BJ (cell line): ENCODE measurements at regions not wholly inside any gene's neighbourhood (a gene's known extent, or its start where the extent isn't known, plus 50 kb on each side); places are given as distances from the start of the nearest gene placed in this dataset.

Experiments
- CTCF ChIA-PET: fragments of 350-600 bp; formaldehyde crosslinking; extraction: SDS; loops from one replicate; lab custom pipeline; 2021; ENCODE audit warnings: antibody characterized with exemption, inconsistent platforms; lab: Yijun Ruan, JAX
- POLR2A ChIA-PET: fragments of 300-600 bp; sonication (Branson Sonifier 250); formaldehyde crosslinking; extraction: SDS; loops from one replicate; lab custom pipeline; 2021; ENCODE audit warnings: antibody characterized with exemption; lab: Charles Lee
- DNase-seq: peaks from one replicate; pipeline ENCODE4 v3.0.0-alpha.2; 2011; ENCODE audit warnings: low read depth
- H3K27me3 ChIP-seq: 2 replicates; pipeline ENCODE4 v1.6.0; 2011; ENCODE audit warnings: low read length; ENCODE audit not compliant: control insufficient read depth, insufficient read depth
- H3K36me3 ChIP-seq: 2 replicates; pipeline ENCODE4 v1.5.1; 2011; ENCODE audit warnings: low read length; ENCODE audit not compliant: control insufficient read depth, insufficient read depth
- H3K4me3 ChIP-seq: 2 replicates; pipeline ENCODE4 v1.5.1; 2011; ENCODE audit warnings: low read depth, mild to moderate bottlenecking, control low read depth, low read length
- CTCF ChIP-seq: IDR thresholded peaks from 2 replicates; pipeline ENCODE4 v1.5.1; 2011; ENCODE audit warnings: low read depth, mild to moderate bottlenecking, control low read depth, inconsistent platforms, low read length, moderate library complexity; ENCODE audit not compliant: insufficient read depth

- CTCF ChIA-PET, result no interaction called here
Observed at GRCh38 chr10:47091421-47091820, 180.2 kb downstream of the PTPN20 start.

GRCh38 chr10:47092376-47092775 is 181.1 kb downstream of the PTPN20 start:
- TF ChIP-seq CTCF, result no peak
- CTCF ChIA-PET, result interaction anchor here (0.9 kb wide), 1 partner anchor 9 kb away, joined by 4 read pairs; no protein-coding TSS in a partner anchor
- Histone ChIP-seq H3K27me3 (peaks cover 2% of the 10 kb centered on the region; the same call in 1 of the 2 replicates), H3K4me3 (no peak overlapping the region), H3K36me3 (no peaks in the 10 kb centered on the region)
- DNase-seq, result no peak
- POLR2A ChIA-PET, result no interaction called here

More at GRCh38 chr10:47091421-47091820, 180.2 kb downstream of the PTPN20 start:
- Histone ChIP-seq H3K36me3 (no peaks in the 10 kb centered on the region), H3K4me3 (no peak overlapping the region), H3K27me3 (peaks cover 2% of the 10 kb centered on the region; the same call in 1 of the 2 replicates)
- DNase-seq, result no peak
- TF ChIP-seq CTCF, result no peak
- POLR2A ChIA-PET, result no interaction called here

- POLR2A ChIA-PET, result no interaction called here
- TF ChIP-seq CTCF, result no peak
- no peaks in the 10 kb centered on the region for H3K36me3 ChIP-seq
- no peak for DNase-seq
- H3K27me3 ChIP-seq, result peaks cover 4% of the 10 kb centered on the region; the same call in 1 of the 2 replicates
- H3K4me3 ChIP-seq, result no peak overlapping the region
- CTCF ChIA-PET, result interaction anchor here (0.9 kb wide), 1 partner anchor 9 kb away, joined by 4 read pairs; no protein-coding TSS in a partner anchor
Observed at GRCh38 chr10:47092831-47093230, 181.6 kb downstream of the PTPN20 start.

GRCh38 chr10:47094126-47094525 is 182.9 kb downstream of the PTPN20 start:
- H3K4me3 ChIP-seq, result no peak overlapping the region
- CTCF ChIA-PET, result no interaction called here
- TF ChIP-seq CTCF, result no peak
- POLR2A ChIA-PET, result no interaction called here
- DNase-seq, result no peak
- H3K36me3 ChIP-seq, result no peaks in the 10 kb centered on the region
- peaks cover 4% of the 10 kb centered on the region; the same call in 1 of the 2 replicates for H3K27me3 ChIP-seq

GRCh38 chr10:47094636-47095035 is 183.4 kb downstream of the PTPN20 start:
- H3K27me3 ChIP-seq, result peaks cover 2% of the 10 kb centered on the region; the same call in 1 of the 2 replicates
- DNase-seq, result no peak
- no peaks in the 10 kb centered on the region for H3K36me3 ChIP-seq
- POLR2A ChIA-PET, result no interaction called here
- TF ChIP-seq CTCF, result no peak
- no peak overlapping the region for H3K4me3 ChIP-seq
- CTCF ChIA-PET, result no interaction called here
